ENCODE measurements at regions not wholly inside any gene's neighbourhood (a gene's known extent, or its start where the extent isn't known, plus 50 kb on each side); places are given as distances from the start of the nearest gene placed in this dataset.

DNA sequence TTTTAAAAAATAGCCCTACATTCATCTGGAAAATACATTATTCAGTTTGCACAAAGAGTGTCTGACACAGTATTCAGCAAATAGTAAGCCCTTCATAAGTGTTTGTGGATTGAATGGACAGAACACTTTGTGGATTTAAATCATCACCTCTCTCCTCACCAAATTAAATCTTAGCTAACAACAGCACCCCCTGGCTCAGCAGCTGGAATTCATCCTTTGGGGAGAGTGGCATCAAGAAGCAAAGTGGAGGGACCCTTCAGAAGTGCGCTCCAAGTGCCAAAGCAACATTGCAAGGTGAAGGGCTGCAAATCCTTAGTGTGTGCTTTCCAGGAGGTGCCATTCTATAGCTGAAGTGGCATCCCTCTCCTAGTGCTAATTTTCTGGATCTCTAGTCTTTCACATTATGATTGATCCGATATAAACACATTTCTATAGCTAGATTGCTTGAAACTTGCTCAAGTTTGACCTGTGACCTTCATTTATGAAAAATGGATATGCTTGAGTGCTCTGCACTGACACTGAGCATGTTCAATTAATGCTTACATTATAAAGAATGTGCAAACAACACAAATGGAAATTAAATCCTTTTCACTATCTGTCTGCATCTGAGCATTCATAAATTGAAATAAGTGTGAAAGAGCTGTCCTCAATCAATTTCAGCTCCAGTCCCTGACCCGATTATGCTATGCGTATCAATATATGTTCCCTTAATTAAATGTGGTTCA lies 891.7 kb downstream of the C6orf118 start:
- H3K36me3 ChIP-seq (ENCODE audit: insufficient read depth, low read length): no peaks in the 10 kb centered on the region
- peaks cover 5% of the 10 kb centered on the region for H3K27me3 Mint-ChIP-seq
- ChIA-PET POLR2A (no interaction called here), CTCF (no interaction called here)
- no peaks in the 10 kb centered on the region for H3K36me3 Mint-ChIP-seq (ENCODE audit: low read depth)
- peaks cover 7 to 8% of the 10 kb centered on the region in 2 experiments for H3K9me3 ChIP-seq (ENCODE audit: control insufficient read depth in 1 of 2, insufficient read depth in 1 of 2, low read length in 2 of 2)
- no peaks in the 10 kb centered on the region for H3K4me1 ChIP-seq (ENCODE audit: insufficient read depth, low read length)
- no peak overlapping the region for H3K27ac ChIP-seq (ENCODE audit: low read depth in 1 of 2, low read length in 2 of 2)
- no peaks in the 10 kb centered on the region for H3K4me1 Mint-ChIP-seq (ENCODE audit: low read depth)
- intact Hi-C loops (cut with DNase I, micrococcal nuclease): no loop called here
- H3K27ac Mint-ChIP-seq: no peak overlapping the region
- no peak overlapping the region for H3K4me3 Mint-ChIP-seq
- no peak for TF ChIP-seq CTCF (IDR thresholded peaks at IDR 0.05)
- H3K4me3 ChIP-seq (ENCODE audit: low read length): no peak overlapping the region
- DNase-seq: no peak
- no peak for ATAC-seq (ENCODE audit: poor library complexity)
- H3K9me3 Mint-ChIP-seq: peaks cover 8% of the 10 kb centered on the region
- no peaks in the 10 kb centered on the region for H3K27me3 ChIP-seq (ENCODE audit: control insufficient read depth in 1 of 2, insufficient read depth in 2 of 2, low read length in 2 of 2)

GRCh38 chr6:164415832-164416563 lies 893.4 kb downstream of the C6orf118 start:
- H3K27me3 Mint-ChIP-seq: peaks cover 5% of the 10 kb centered on the region
- no peak overlapping the region for H3K27ac Mint-ChIP-seq
- H3K9me3 Mint-ChIP-seq: peaks cover 3% of the 10 kb centered on the region
- H3K4me3 Mint-ChIP-seq: no peak overlapping the region
- H3K4me3 ChIP-seq (ENCODE audit: low read length): no peak overlapping the region
- ATAC-seq (ENCODE audit: poor library complexity): no peak
- H3K27me3 ChIP-seq (ENCODE audit: control insufficient read depth in 1 of 2, insufficient read depth in 2 of 2, low read length in 2 of 2): no peaks in the 10 kb centered on the region
- H3K4me1 ChIP-seq (ENCODE audit: insufficient read depth, low read length): no peaks in the 10 kb centered on the region
- H3K9me3 ChIP-seq (ENCODE audit: control insufficient read depth in 1 of 2, insufficient read depth in 1 of 2, low read length in 2 of 2): peaks cover 0 to 8% of the 10 kb centered on the region in 2 experiments
- ChIA-PET CTCF (no interaction called here), POLR2A (no interaction called here)
- H3K36me3 Mint-ChIP-seq (ENCODE audit: low read depth): no peaks in the 10 kb centered on the region
- TF ChIP-seq CTCF (IDR thresholded peaks at IDR 0.05): no peak
- no peaks in the 10 kb centered on the region for H3K36me3 ChIP-seq (ENCODE audit: insufficient read depth, low read length)
- H3K27ac ChIP-seq (ENCODE audit: low read depth in 1 of 2, low read length in 2 of 2): no peak overlapping the region
- intact Hi-C loops (cut with DNase I, micrococcal nuclease): no loop called here
- no peak for DNase-seq
- no peaks in the 10 kb centered on the region for H3K4me1 Mint-ChIP-seq (ENCODE audit: low read depth)

DNA sequence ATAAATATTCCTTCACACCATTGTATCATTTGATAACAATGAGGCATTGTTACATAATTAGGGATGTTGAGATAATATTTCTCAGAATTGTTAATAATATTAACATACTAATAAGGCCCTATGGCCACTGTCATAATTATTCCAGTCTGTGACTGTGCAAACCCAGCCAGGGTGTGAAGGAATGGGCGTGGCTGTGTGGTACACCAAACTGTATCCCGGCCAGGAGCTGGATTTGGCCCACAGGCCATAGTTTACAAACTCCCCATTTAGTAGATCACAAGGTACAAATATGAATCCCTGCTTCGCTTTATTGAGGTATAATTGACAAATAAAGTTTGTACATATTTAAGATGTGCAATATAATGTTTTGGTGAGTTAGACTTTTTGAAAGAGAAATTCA lies 894.7 kb downstream of the C6orf118 start:
- no peak for ATAC-seq (ENCODE audit: poor library complexity)
- Histone ChIP-seq H3K4me3 (ENCODE audit: low read length) (no peak overlapping the region), H3K36me3 (ENCODE audit: insufficient read depth, low read length) (no peaks in the 10 kb centered on the region), H3K9me3 (ENCODE audit: control insufficient read depth in 1 of 2, insufficient read depth in 1 of 2, low read length in 2 of 2) (peaks cover 0 to 8% of the 10 kb centered on the region in 2 experiments), H3K27ac (ENCODE audit: low read depth in 1 of 2, low read length in 2 of 2) (no peak overlapping the region), H3K4me1 (ENCODE audit: insufficient read depth, low read length) (no peaks in the 10 kb centered on the region), H3K27me3 (ENCODE audit: control insufficient read depth in 1 of 2, insufficient read depth in 2 of 2, low read length in 2 of 2) (no peaks in the 10 kb centered on the region)
- H3K9me3 Mint-ChIP-seq: no peaks in the 10 kb centered on the region
- DNase-seq: no peak
- ChIA-PET POLR2A (no interaction called here), CTCF (no interaction called here)
- H3K4me3 Mint-ChIP-seq: no peak overlapping the region
- TF ChIP-seq CTCF (IDR thresholded peaks at IDR 0.05): no peak
- intact Hi-C loops (cut with DNase I, micrococcal nuclease): no loop called here
- no peak overlapping the region for H3K27ac Mint-ChIP-seq
- H3K36me3 Mint-ChIP-seq (ENCODE audit: low read depth): no peaks in the 10 kb centered on the region
- no peaks in the 10 kb centered on the region for H3K4me1 Mint-ChIP-seq (ENCODE audit: low read depth)
- H3K27me3 Mint-ChIP-seq: peaks cover 5% of the 10 kb centered on the region

Data from CD4-positive, alpha-beta T cell (primary cell).